OCI-LY7 (cell line): ENCODE measurements at regions not wholly inside any gene's neighbourhood (a gene's known extent, or its start where the extent isn't known, plus 50 kb on each side); places are given as distances from the start of the nearest gene placed in this dataset.

Experiments
- BruUV-seq: library from RNA; stranded (reverse); fragments of 400-500 nt; replicated peaks from 2 replicates; lab custom pipeline; 2021; lab: Mats Ljungman, UMichigan
- CTCF ChIA-PET: fragments of 300-600 bp; sonication (Branson Sonifier 250); formaldehyde crosslinking; loops from one replicate; lab custom pipeline; 2022; ENCODE audit warnings: antibody characterized with exemption; ENCODE audit not compliant: unreplicated experiment; lab: Charles Lee
- POLR2A ChIA-PET: fragments of 300-600 bp; sonication (Branson Sonifier 250); formaldehyde crosslinking; loops from one replicate; lab custom pipeline; 2022; ENCODE audit warnings: antibody characterized with exemption; lab: Charles Lee
- DNase-seq: peaks from one replicate; pipeline ENCODE4 v3.0.0-alpha.2; 2015; ENCODE audit warnings: low spot score
- H2AFZ ChIP-seq: fragments of 200-600 bp; sonication (generic), shearing (Covaris generic); 2 replicates; pipeline ENCODE4 v1.6.1; 2014; ENCODE audit warnings: mild to moderate bottlenecking, antibody characterized with exemption, low read length, moderate library complexity
- H3K27ac ChIP-seq: fragments of 200-600 bp; sonication (generic); 2 replicates; pipeline ENCODE4 v1.5.1; 2014; ENCODE audit warnings: mixed run types, low read depth, mild to moderate bottlenecking, moderate library complexity, low read length, inconsistent platforms; ENCODE audit not compliant: poor library complexity, severe bottlenecking
- H3K36me3 ChIP-seq: fragments of 200-600 bp; sonication (generic); 2 replicates; pipeline ENCODE4 v1.6.1; 2014; ENCODE audit warnings: mild to moderate bottlenecking, antibody characterized with exemption, low read length, moderate library complexity, mixed read lengths; ENCODE audit not compliant: insufficient read depth
- H3K4me1 ChIP-seq: fragments of 200-600 bp; sonication (generic); 2 replicates; pipeline ENCODE4 v1.5.1; 2014; ENCODE audit warnings: mild to moderate bottlenecking, low read length; ENCODE audit not compliant: insufficient read depth, poor library complexity, severe bottlenecking
- H3K4me2 ChIP-seq: fragments of 200-600 bp; sonication (generic); 2 replicates; pipeline ENCODE4 v1.6.1; 2014; ENCODE audit warnings: mild to moderate bottlenecking, low read length
- H3K4me3 ChIP-seq: fragments of 200-600 bp; sonication (generic); 2 replicates; pipeline ENCODE4 v1.5.1; 2014; ENCODE audit warnings: mild to moderate bottlenecking, low read depth, low read length; ENCODE audit not compliant: poor library complexity, severe bottlenecking
- H3K79me2 ChIP-seq: fragments of 200-600 bp; sonication (generic); 2 replicates; pipeline ENCODE4 v1.6.1; 2016; ENCODE audit warnings: low read depth, mild to moderate bottlenecking, low read length, moderate library complexity, mixed read lengths; ENCODE audit not compliant: insufficient read depth
- H3K9me2 ChIP-seq: fragments of 200-600 bp; sonication (generic); 2 replicates; pipeline ENCODE4 v1.6.1; 2016; ENCODE audit warnings: mild to moderate bottlenecking, low read length, mixed read lengths; ENCODE audit not compliant: insufficient read depth
- H3K9me3 ChIP-seq: fragments of 200-600 bp; sonication (generic); 2 replicates; pipeline ENCODE4 v1.6.1; 2014; ENCODE audit warnings: mild to moderate bottlenecking, mixed run types, low read length, mixed read lengths
- H4K20me1 ChIP-seq: fragments of 200-600 bp; sonication (generic); 2 replicates; pipeline ENCODE4 v1.6.1; 2014; ENCODE audit warnings: mild to moderate bottlenecking, antibody characterized with exemption, low read length, moderate library complexity, mixed read lengths; ENCODE audit not compliant: insufficient read depth
- CTCF ChIP-seq: fragments of 200-600 bp; sonication (generic); conservative IDR thresholded peaks from 2 replicates; pipeline ENCODE4 v1.5.1; 2014; ENCODE audit warnings: mild to moderate bottlenecking, antibody characterized with exemption, low read length, moderate library complexity, mixed read lengths
- EZH2phosphoT487 ChIP-seq: fragments of 200-600 bp; sonication (generic); IDR thresholded peaks from 2 replicates; pipeline ENCODE4 v1.6.1; 2018; ENCODE audit warnings: low read depth, borderline replicate concordance, mild to moderate bottlenecking, mixed run types, antibody characterized with exemption, low read length, moderate library complexity, mixed read lengths
- intact Hi-C: fragments of 100-400 bp; cut with micrococcal nuclease; formaldehyde crosslinking; loops from one replicate; pipeline ENCODE4 v1.10.0; 2022; ENCODE audit not compliant: unreplicated experiment

DNA sequence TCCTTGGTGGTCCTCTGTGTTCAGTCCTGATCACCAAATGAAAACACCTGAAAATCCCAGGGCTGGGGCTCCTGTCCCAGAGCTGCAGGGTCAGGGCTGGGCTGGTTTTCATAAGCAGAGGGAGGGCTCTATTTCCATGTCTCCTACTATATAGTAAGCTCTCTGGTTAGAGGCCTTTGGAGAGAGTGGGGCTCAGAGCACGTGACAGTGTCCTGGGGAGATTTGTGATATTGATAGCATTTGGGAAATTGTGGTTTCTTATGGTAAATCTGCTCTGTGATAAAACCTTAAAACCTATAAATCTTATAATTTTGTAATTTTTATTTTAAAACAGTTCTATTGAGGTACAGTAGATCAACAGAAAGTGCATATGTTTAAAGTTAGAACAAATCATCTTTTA is 1202.2 kb downstream of the TMEM121 start:
- BruUV-seq = no TSS peak
- ChIA-PET POLR2A (no interaction called here), CTCF (interaction anchor here (1.1 kb wide), 1 partner anchor 12 kb away, joined by 4 read pairs; no protein-coding TSS in a partner anchor)
- Histone ChIP-seq H3K9me2 (no peaks in the 10 kb centered on the region), H3K4me2 (no peak overlapping the region), H3K79me2 (no peaks in the 10 kb centered on the region), H3K36me3 (no peaks in the 10 kb centered on the region), H3K27ac (no peak overlapping the region), H4K20me1 (no peaks in the 10 kb centered on the region), H3K4me3 (no peak overlapping the region), H2AFZ (no peak overlapping the region), H3K9me3 (no peaks in the 10 kb centered on the region), H3K4me1 (peaks cover 16% of the 10 kb centered on the region)
- TF ChIP-seq CTCF (no peak), EZH2phosphoT487 (no peak)
- intact Hi-C loops = no loop called here
- DNase-seq = no peak

DNA sequence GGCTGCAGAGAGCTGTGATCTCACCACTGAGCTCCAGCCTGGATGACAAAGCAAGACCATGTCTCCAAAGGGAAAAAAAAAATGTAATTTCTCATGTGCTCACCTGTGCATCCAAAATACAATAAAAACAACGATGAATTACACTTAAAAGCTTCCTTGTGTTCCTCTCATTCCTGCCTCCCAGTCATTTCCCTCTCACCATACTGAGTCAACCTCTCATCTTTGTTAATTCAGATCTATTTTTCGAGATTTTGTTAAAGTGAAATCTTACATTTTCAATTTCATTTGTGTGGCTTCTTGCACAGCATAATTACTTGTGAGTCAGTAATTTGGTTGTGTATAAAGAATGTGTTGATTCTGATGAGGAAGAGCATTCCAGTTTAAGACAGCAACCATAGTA is 1203.2 kb downstream of the TMEM121 start:
- no peaks in the 10 kb centered on the region for H3K9me2 ChIP-seq
- H3K4me1 ChIP-seq = peaks cover 16% of the 10 kb centered on the region
- H3K27ac ChIP-seq = no peak overlapping the region
- H3K79me2 ChIP-seq = no peaks in the 10 kb centered on the region
- intact Hi-C loops = no loop called here
- H4K20me1 ChIP-seq = no peaks in the 10 kb centered on the region
- no peak overlapping the region for H3K4me3 ChIP-seq
- no peak overlapping the region for H2AFZ ChIP-seq
- no peaks in the 10 kb centered on the region for H3K9me3 ChIP-seq
- DNase-seq = no peak
- CTCF ChIA-PET = interaction anchor here (1.1 kb wide), 1 partner anchor 11 kb away, joined by 4 read pairs; no protein-coding TSS in a partner anchor
- BruUV-seq = no TSS peak
- POLR2A ChIA-PET = no interaction called here
- H3K4me2 ChIP-seq = no peak overlapping the region
- no peak for TF ChIP-seq CTCF
- TF ChIP-seq EZH2phosphoT487 = no peak
- no peaks in the 10 kb centered on the region for H3K36me3 ChIP-seq

- no TSS peak for BruUV-seq
- CTCF ChIA-PET = no interaction called here
Measured at GRCh38 chr14:106733771-106734170, 1207.4 kb downstream of the TMEM121 start.

More at GRCh38 chr14:106733771-106734170, 1207.4 kb downstream of the TMEM121 start:
- no peaks in the 10 kb centered on the region for H3K36me3 ChIP-seq
- H3K79me2 ChIP-seq = no peaks in the 10 kb centered on the region
- H2AFZ ChIP-seq = no peak overlapping the region
- H4K20me1 ChIP-seq = no peaks in the 10 kb centered on the region
- TF ChIP-seq EZH2phosphoT487 (no peak), CTCF (no peak)
- H3K4me2 ChIP-seq = no peak overlapping the region
- no peaks in the 10 kb centered on the region for H3K9me2 ChIP-seq
- intact Hi-C loops = no loop called here
- peaks cover 6% of the 10 kb centered on the region for H3K4me1 ChIP-seq
- no peaks in the 10 kb centered on the region for H3K9me3 ChIP-seq
- POLR2A ChIA-PET = no interaction called here
- no peak overlapping the region for H3K27ac ChIP-seq
- no peak overlapping the region for H3K4me3 ChIP-seq
- no peak for DNase-seq
